ENCODE measurements at regions not wholly inside any gene's neighbourhood (a gene's known extent, or its start where the extent isn't known, plus 50 kb on each side); places are given as distances from the start of the nearest gene placed in this dataset.
"Not testable (repeated sequence)": the region's sequence is repeated elsewhere in the genome, so short reads cannot be mapped to it uniquely, and the experiment has no call there.

- no peak for DNase-seq
Measured at GRCh38 chr5:85173469-85173868, 788.8 kb upstream of the EDIL3 start.

- no peak for DNase-seq
Measured at GRCh38 chr5:85182344-85182743, 797.7 kb upstream of the EDIL3 start.

GRCh38 chr5:85204289-85204688 lies 819.6 kb upstream of the EDIL3 start:
- no peak for DNase-seq

- no peak for DNase-seq
Measured at GRCh38 chr5:85205430-85205829, 820.8 kb upstream of the EDIL3 start.

- no peak for DNase-seq
Measured at GRCh38 chr5:85225388-85225787, 840.7 kb upstream of the EDIL3 start.

GRCh38 chr5:85249204-85249603 lies 864.5 kb upstream of the EDIL3 start:
- no peak for DNase-seq

- no peak for DNase-seq
Measured at GRCh38 chr5:85263125-85263524, 878.4 kb upstream of the EDIL3 start.

GRCh38 chr5:85266692-85267091 lies 882.0 kb upstream of the EDIL3 start:
- DNase-seq, result no peak

GRCh38 chr5:85268194-85268593 lies 883.5 kb upstream of the EDIL3 start:
- DNase-seq, result no peak

GRCh38 chr5:85278193-85278592 lies 893.5 kb upstream of the EDIL3 start:
- DNase-seq, result no peak

- DNase-seq, result no peak
Measured at GRCh38 chr5:85288914-85289313, 904.2 kb upstream of the EDIL3 start.

- no peak for DNase-seq
Measured at GRCh38 chr5:85293145-85293785, 908.6 kb upstream of the EDIL3 start.

- DNase-seq, result no peak
Measured at GRCh38 chr5:85304524-85304923, 919.8 kb upstream of the EDIL3 start.

GRCh38 chr5:85305766-85306165 lies 921.1 kb upstream of the EDIL3 start:
- no peak for DNase-seq

GRCh38 chr5:85311536-85311935 lies 926.9 kb upstream of the EDIL3 start:
- DNase-seq, result no peak

GRCh38 chr5:85320495-85320894 lies 935.8 kb upstream of the EDIL3 start:
- DNase-seq, result no peak

- DNase-seq, result no peak
Measured at GRCh38 chr5:85333276-85333675, 948.6 kb upstream of the EDIL3 start.

- no peak for DNase-seq
Measured at GRCh38 chr5:85337435-85337834, 952.8 kb upstream of the EDIL3 start.

GRCh38 chr5:85340790-85341189 lies 956.1 kb upstream of the EDIL3 start:
- no peak for DNase-seq

GRCh38 chr5:85345818-85346217 lies 961.1 kb upstream of the EDIL3 start:
- DNase-seq, result no peak

GRCh38 chr5:85357309-85357708 lies 972.6 kb upstream of the EDIL3 start:
- no peak for DNase-seq

GRCh38 chr5:85375525-85375924 lies 990.8 kb upstream of the EDIL3 start:
- DNase-seq, result no peak

- no peak for DNase-seq
Measured at GRCh38 chr5:85388770-85389169, 1004.1 kb upstream of the EDIL3 start.

- not testable (repeated sequence) for DNase-seq
Measured at GRCh38 chr5:85392309-85392708, 1007.6 kb upstream of the EDIL3 start.

GRCh38 chr5:85395526-85395925 lies 1010.8 kb upstream of the EDIL3 start:
- no peak for DNase-seq

- no peak for DNase-seq
Measured at GRCh38 chr5:85397451-85397850, 1012.8 kb upstream of the EDIL3 start.
